HEK293 (cell line): ENCODE measurements at regions not wholly inside any gene's neighbourhood (a gene's known extent, or its start where the extent isn't known, plus 50 kb on each side); places are given as distances from the start of the nearest gene placed in this dataset.
"Not testable (repeated sequence)": the region's sequence is repeated elsewhere in the genome, so short reads cannot be mapped to it uniquely, and the experiment has no call there.

Experiments used
- CTCF ChIA-PET: fragments of 350-600 bp; formaldehyde crosslinking; extraction: SDS; loops from one replicate; lab custom pipeline; 2021; ENCODE audit warnings: antibody characterized with exemption; lab: Yijun Ruan, JAX
- POLR2A ChIA-PET: fragments of 300-600 bp; formaldehyde crosslinking; extraction: SDS; loops from one replicate; lab custom pipeline; 2020; ENCODE audit warnings: antibody characterized with exemption, inconsistent platforms; lab: Yijun Ruan, JAX
- H3K27ac ChIP-seq: fragments of 200-500 bp; sonication (Bioruptor generic); 2 replicates; pipeline ENCODE4 v1.5.1; 2014; ENCODE audit warnings: low read depth, low read length, control low read depth, inconsistent platforms; ENCODE audit errors: extremely low read depth
- H3K36me3 ChIP-seq, 2 experiments: fragments of 200-500 bp in 1 of 2; sonication (Bioruptor generic) in 1 of 2; 1 replicate in 1 of 2; 2 replicates in 1 of 2; pipeline ENCODE4 v1.5.1; 2014 to 2017; ENCODE audit warnings: inconsistent platforms in 2 of 2, low read length in 2 of 2; ENCODE audit not compliant: control insufficient read depth in 2 of 2, insufficient read depth in 1 of 2
- H3K4me1 ChIP-seq: fragments of 200-500 bp; sonication (Bioruptor generic); 2 replicates; pipeline ENCODE4 v1.5.1; 2014; ENCODE audit warnings: mild to moderate bottlenecking, low read length, inconsistent platforms; ENCODE audit not compliant: control insufficient read depth, insufficient read depth
- H3K4me3 ChIP-seq: 2 replicates; pipeline ENCODE4 v1.5.1; 2011; ENCODE audit warnings: low read depth, mild to moderate bottlenecking, control low read depth, low read length, moderate library complexity
- H3K9me3 ChIP-seq: fragments of 200-500 bp; sonication (Bioruptor generic); 2 replicates; pipeline ENCODE4 v1.5.1; 2014; ENCODE audit warnings: low read depth, low read length, inconsistent platforms; ENCODE audit not compliant: control insufficient read depth, insufficient read depth
- GLI4 ChIP-seq: fragments of 450-650 bp; formaldehyde crosslinking; IDR thresholded peaks from 2 replicates; pipeline ENCODE4 v1.5.1; 2016; ENCODE audit warnings: missing biosample characterization, missing genetic modification characterization
- ZEB2 ChIP-seq: fragments of 450-650 bp; formaldehyde crosslinking; IDR thresholded peaks from 2 replicates; pipeline ENCODE4 v1.5.1; 2016; ENCODE audit warnings: missing biosample characterization, missing genetic modification characterization
- ZNF175 ChIP-seq: fragments of 450-650 bp; formaldehyde crosslinking; IDR thresholded peaks from 2 replicates; pipeline ENCODE4 v1.5.1; 2016; ENCODE audit warnings: missing biosample characterization, missing genetic modification characterization
- ZNF677 ChIP-seq: fragments of 450-650 bp; IDR thresholded peaks from 2 replicates; pipeline ENCODE4 v1.5.0; 2018; ENCODE audit warnings: missing biosample characterization, mild to moderate bottlenecking, missing genetic modification characterization, moderate library complexity
- TF ChIP-seq, protein P1 (sequence below): fragments of 450-650 bp; formaldehyde crosslinking; IDR thresholded peaks from 2 replicates; pipeline ENCODE4 v1.5.1; 2017; ENCODE audit warnings: missing biosample characterization, missing genetic modification characterization
- TF ChIP-seq, protein P2 (sequence below): fragments of 450-650 bp; formaldehyde crosslinking; IDR thresholded peaks from 2 replicates; pipeline ENCODE4 v1.5.1; 2016; ENCODE audit warnings: missing biosample characterization, missing genetic modification characterization
- TF ChIP-seq, protein P3 (sequence below): fragments of 450-650 bp; formaldehyde crosslinking; IDR thresholded peaks from 2 replicates; pipeline ENCODE4 v1.5.1; 2016; ENCODE audit warnings: missing biosample characterization, missing genetic modification characterization
- TF ChIP-seq, protein P4 (sequence below): fragments of 450-650 bp; formaldehyde crosslinking; IDR thresholded peaks from 2 replicates; pipeline ENCODE4 v1.5.1; 2016; ENCODE audit warnings: missing biosample characterization, missing genetic modification characterization
- TF ChIP-seq, protein P5 (sequence below): fragments of 450-650 bp; formaldehyde crosslinking; IDR thresholded peaks from 2 replicates; pipeline ENCODE4 v1.5.1; 2016; ENCODE audit warnings: missing biosample characterization, missing genetic modification characterization
- TF ChIP-seq, protein P6 (sequence below): sonication (generic); formaldehyde crosslinking; IDR thresholded peaks from 2 replicates; pipeline ENCODE4 v1.8.1; 2022; ENCODE audit warnings: mild to moderate bottlenecking, moderate library complexity, missing genetic modification reagents

DNA sequence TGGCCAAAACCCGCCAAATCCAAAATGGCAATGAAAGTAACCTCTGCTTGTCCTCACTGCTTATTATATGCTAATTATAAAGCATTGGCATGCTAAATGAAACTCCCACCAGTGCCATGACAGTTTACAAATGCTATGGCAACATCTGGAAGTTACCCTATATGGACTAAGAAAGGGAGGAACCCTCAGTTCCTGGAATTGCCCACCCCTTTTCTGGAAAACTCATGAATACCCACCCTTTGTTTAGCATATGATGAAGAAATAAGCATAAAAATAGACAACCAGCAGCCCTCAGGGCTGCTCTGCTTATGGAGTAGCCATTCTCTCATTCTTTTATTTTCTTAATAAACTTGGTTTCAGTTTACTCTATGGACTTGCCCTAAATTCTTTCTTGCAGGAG, 269.8 kb downstream of the OLFM4 start:
- TF ChIP-seq ZNF175 (tag by site-specific recombination), result no peak
- no peak for TF ChIP-seq GLI4 (tag by site-specific recombination)
- TF ChIP-seq, protein P1, sequence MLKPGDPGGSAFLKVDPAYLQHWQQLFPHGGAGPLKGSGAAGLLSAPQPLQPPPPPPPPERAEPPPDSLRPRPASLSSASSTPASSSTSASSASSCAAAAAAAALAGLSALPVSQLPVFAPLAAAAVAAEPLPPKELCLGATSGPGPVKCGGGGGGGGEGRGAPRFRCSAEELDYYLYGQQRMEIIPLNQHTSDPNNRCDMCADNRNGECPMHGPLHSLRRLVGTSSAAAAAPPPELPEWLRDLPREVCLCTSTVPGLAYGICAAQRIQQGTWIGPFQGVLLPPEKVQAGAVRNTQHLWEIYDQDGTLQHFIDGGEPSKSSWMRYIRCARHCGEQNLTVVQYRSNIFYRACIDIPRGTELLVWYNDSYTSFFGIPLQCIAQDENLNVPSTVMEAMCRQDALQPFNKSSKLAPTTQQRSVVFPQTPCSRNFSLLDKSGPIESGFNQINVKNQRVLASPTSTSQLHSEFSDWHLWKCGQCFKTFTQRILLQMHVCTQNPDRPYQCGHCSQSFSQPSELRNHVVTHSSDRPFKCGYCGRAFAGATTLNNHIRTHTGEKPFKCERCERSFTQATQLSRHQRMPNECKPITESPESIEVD (tag by site-specific recombination), result no peak
- TF ChIP-seq, protein P2, sequence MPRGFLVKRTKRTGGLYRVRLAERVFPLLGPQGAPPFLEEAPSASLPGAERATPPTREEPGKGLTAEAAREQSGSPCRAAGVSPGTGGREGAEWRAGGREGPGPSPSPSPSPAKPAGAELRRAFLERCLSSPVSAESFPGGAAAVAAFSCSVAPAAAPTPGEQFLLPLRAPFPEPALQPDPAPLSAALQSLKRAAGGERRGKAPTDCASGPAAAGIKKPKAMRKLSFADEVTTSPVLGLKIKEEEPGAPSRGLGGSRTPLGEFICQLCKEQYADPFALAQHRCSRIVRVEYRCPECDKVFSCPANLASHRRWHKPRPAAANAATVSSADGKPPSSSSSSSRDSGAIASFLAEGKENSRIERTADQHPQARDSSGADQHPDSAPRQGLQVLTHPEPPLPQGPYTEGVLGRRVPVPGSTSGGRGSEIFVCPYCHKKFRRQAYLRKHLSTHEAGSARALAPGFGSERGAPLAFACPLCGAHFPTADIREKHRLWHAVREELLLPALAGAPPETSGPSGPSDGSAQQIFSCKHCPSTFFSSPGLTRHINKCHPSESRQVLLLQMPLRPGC (tag by site-specific recombination), result no peak
- TF ChIP-seq, protein P3, sequence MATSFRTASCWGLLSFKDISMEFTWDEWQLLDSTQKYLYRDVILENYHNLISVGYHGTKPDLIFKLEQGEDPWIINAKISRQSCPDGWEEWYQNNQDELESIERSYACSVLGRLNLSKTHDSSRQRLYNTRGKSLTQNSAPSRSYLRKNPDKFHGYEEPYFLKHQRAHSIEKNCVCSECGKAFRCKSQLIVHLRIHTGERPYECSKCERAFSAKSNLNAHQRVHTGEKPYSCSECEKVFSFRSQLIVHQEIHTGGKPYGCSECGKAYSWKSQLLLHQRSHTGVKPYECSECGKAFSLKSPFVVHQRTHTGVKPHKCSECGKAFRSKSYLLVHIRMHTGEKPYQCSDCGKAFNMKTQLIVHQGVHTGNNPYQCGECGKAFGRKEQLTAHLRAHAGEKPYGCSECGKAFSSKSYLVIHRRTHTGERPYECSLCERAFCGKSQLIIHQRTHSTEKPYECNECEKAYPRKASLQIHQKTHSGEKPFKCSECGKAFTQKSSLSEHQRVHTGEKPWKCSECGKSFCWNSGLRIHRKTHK (tag by site-specific recombination), result no peak
- TF ChIP-seq ZEB2 (tag by site-specific recombination), result no peak
- no peak overlapping the region for H3K4me3 ChIP-seq
- H3K36me3 ChIP-seq, result no peaks in the 10 kb centered on the region
- H3K4me1 ChIP-seq, result no peaks in the 10 kb centered on the region
- ChIA-PET POLR2A (no interaction called here), CTCF (no interaction called here)
- no peak overlapping the region for H3K27ac ChIP-seq
- H3K9me3 ChIP-seq, result no peaks in the 10 kb centered on the region

DNA sequence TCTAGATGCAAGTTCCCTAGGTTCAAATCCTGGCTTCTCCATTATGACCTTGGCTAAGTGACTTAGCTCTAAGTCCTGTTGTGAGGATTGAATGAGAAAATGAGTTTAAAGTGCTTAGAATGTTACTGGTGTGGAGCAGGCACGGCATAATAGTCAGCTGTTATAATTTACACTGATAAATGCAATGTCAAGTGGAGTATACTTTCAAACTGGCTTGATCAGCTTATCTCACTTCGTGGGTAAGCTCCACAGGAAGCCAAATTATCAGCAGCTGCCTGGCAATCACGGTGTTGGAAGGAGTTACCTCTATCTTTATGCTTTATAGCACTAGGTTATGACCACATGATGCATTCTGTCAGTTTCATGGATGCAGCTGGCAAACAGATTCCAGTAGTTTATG, 272.8 kb downstream of the OLFM4 start:
- ChIA-PET POLR2A (no interaction called here), CTCF (interaction anchor here (0.6 kb wide), 1 partner anchor 414 kb away, joined by 3 read pairs; no protein-coding TSS in a partner anchor)
- Histone ChIP-seq H3K4me1 (no peaks in the 10 kb centered on the region), H3K27ac (no peak overlapping the region), H3K4me3 (no peak overlapping the region), H3K36me3 (no peaks in the 10 kb centered on the region), H3K9me3 (no peaks in the 10 kb centered on the region)
- TF ChIP-seq ZNF677 (tag by site-specific recombination), result no peak
- TF ChIP-seq, protein P4, sequence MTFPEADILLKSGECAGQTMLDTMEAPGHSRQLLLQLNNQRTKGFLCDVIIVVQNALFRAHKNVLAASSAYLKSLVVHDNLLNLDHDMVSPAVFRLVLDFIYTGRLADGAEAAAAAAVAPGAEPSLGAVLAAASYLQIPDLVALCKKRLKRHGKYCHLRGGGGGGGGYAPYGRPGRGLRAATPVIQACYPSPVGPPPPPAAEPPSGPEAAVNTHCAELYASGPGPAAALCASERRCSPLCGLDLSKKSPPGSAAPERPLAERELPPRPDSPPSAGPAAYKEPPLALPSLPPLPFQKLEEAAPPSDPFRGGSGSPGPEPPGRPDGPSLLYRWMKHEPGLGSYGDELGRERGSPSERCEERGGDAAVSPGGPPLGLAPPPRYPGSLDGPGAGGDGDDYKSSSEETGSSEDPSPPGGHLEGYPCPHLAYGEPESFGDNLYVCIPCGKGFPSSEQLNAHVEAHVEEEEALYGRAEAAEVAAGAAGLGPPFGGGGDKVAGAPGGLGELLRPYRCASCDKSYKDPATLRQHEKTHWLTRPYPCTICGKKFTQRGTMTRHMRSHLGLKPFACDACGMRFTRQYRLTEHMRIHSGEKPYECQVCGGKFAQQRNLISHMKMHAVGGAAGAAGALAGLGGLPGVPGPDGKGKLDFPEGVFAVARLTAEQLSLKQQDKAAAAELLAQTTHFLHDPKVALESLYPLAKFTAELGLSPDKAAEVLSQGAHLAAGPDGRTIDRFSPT (tag by site-specific recombination), result no peak
- TF ChIP-seq, protein P5, sequence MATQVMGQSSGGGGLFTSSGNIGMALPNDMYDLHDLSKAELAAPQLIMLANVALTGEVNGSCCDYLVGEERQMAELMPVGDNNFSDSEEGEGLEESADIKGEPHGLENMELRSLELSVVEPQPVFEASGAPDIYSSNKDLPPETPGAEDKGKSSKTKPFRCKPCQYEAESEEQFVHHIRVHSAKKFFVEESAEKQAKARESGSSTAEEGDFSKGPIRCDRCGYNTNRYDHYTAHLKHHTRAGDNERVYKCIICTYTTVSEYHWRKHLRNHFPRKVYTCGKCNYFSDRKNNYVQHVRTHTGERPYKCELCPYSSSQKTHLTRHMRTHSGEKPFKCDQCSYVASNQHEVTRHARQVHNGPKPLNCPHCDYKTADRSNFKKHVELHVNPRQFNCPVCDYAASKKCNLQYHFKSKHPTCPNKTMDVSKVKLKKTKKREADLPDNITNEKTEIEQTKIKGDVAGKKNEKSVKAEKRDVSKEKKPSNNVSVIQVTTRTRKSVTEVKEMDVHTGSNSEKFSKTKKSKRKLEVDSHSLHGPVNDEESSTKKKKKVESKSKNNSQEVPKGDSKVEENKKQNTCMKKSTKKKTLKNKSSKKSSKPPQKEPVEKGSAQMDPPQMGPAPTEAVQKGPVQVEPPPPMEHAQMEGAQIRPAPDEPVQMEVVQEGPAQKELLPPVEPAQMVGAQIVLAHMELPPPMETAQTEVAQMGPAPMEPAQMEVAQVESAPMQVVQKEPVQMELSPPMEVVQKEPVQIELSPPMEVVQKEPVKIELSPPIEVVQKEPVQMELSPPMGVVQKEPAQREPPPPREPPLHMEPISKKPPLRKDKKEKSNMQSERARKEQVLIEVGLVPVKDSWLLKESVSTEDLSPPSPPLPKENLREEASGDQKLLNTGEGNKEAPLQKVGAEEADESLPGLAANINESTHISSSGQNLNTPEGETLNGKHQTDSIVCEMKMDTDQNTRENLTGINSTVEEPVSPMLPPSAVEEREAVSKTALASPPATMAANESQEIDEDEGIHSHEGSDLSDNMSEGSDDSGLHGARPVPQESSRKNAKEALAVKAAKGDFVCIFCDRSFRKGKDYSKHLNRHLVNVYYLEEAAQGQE (tag by site-specific recombination), result no peak
- TF ChIP-seq, protein P6, sequence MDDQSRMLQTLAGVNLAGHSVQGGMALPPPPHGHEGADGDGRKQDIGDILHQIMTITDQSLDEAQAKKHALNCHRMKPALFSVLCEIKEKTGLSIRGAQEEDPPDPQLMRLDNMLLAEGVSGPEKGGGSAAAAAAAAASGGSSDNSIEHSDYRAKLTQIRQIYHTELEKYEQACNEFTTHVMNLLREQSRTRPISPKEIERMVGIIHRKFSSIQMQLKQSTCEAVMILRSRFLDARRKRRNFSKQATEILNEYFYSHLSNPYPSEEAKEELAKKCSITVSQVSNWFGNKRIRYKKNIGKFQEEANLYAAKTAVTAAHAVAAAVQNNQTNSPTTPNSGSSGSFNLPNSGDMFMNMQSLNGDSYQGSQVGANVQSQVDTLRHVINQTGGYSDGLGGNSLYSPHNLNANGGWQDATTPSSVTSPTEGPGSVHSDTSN, result no peak

DNA sequence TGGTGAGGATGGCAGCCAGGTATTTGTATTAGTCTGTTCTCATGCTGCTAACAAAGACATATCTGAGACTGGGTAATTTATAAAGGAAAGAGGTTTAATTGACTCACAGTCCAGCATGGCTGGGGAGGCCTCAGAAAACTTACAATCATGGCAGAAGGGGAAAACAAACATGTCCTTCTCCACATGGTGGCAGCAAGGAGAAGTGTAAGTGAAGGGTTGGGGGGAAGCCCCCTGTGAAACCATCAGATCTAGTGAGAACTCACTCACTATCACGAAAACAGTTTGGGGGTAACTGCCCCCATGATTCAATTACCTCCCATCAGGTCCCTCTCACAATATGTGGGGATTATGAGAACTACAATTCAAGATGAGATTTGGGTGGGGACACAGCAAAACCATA, 276.8 kb downstream of the OLFM4 start:
- H3K36me3 ChIP-seq, H3K27ac ChIP-seq, CTCF ChIA-PET, H3K9me3 ChIP-seq, POLR2A ChIA-PET, H3K4me1 ChIP-seq, H3K4me3 ChIP-seq: not testable (repeated sequence)
